ENCODE measurements at regions not wholly inside any gene's neighbourhood (a gene's known extent, or its start where the extent isn't known, plus 50 kb on each side); places are given as distances from the start of the nearest gene placed in this dataset.
A peak's percentile ranks its signal among the peaks of the same experiment; 100 is the strongest.

DNA sequence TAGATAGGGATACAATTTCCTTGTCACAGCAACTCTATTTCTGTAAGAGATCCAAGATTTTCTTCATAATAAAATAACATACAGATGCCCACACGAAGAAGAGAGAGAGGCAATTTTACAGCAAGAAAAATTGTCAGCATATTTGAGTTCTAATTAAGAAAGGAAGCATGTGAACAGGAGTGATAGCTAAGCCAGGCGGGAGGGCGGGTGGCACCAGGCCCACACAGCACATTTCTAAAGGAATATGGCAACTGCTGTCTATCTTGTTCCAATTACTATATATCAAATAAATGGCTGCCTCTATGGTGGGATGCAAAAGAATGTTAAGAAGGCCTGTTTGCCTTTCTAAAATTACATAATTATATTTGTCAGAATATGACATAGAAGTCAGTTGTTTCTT is 248.3 kb upstream of the DOK6 start:
- no peak for TF ChIP-seq CTCF (IDR thresholded peaks at IDR 0.05)
- TF ChIP-seq POLR2A (IDR thresholded peaks at IDR 0.05): no peak
- Histone ChIP-seq H3K27me3 (no peaks in the 10 kb centered on the region), H3K9me3 (no peaks in the 10 kb centered on the region), H3K27ac (no peak overlapping the region), H3K4me3 (no peak overlapping the region), H3K4me1 (no peaks in the 10 kb centered on the region), H3K36me3 (no peaks in the 10 kb centered on the region)
- intact Hi-C loops (cut with DNase I): no loop called here
- DNase-seq (no peak), ATAC-seq (no peak)
- 80 to 92% (median 85%) methylated on average over 3 of the region's 3 CpGs for WGBS, 4 donors

GRCh38 chr18:69157906-69158305 is 242.8 kb upstream of the DOK6 start:
- WGBS, 4 donors: 89 to 93% (median 90%) methylated on average over 10 of the region's 10 CpGs
- H3K27me3 ChIP-seq: no peaks in the 10 kb centered on the region
- TF ChIP-seq POLR2A (IDR thresholded peaks at IDR 0.05) (no peak), CTCF (IDR thresholded peaks at IDR 0.05) (no peak)
- no peak overlapping the region for H3K4me3 ChIP-seq
- no peak for DNase-seq
- H3K36me3 ChIP-seq: no peaks in the 10 kb centered on the region
- peaks cover 0 to 13% (median 0%) of the 10 kb centered on the region in 12 donors for H3K4me1 ChIP-seq
- no peak overlapping the region for H3K27ac ChIP-seq
- no peak for ATAC-seq
- H3K9me3 ChIP-seq: no peaks in the 10 kb centered on the region
- intact Hi-C loops (cut with DNase I): no loop called here

- intact Hi-C loops (cut with DNase I): no loop called here
- Histone ChIP-seq H3K27me3 (no peaks in the 10 kb centered on the region), H3K36me3 (no peaks in the 10 kb centered on the region), H3K4me1 (peaks cover 0 to 13% (median 0%) of the 10 kb centered on the region in 12 donors), H3K4me3 (no peak overlapping the region), H3K27ac (peak overlapping the region in 1 of 12 donors; percentile 28), H3K9me3 (no peaks in the 10 kb centered on the region)
- no peak for TF ChIP-seq POLR2A (IDR thresholded peaks at IDR 0.05)
- WGBS, 4 donors: 70 to 74% (median 71%) methylated on average over 6 of the region's 6 CpGs
- DNase-seq (no peak), ATAC-seq (no peak)
Measured at GRCh38 chr18:69158944-69159343, 241.7 kb upstream of the DOK6 start.

- intact Hi-C loops (cut with DNase I): no loop called here
- TF ChIP-seq POLR2A (IDR thresholded peaks at IDR 0.05) (no peak), CTCF (IDR thresholded peaks at IDR 0.05) (no peak)
- H3K4me3 ChIP-seq: peak overlapping the region in 8 of 12 donors; percentile 24 to 47 (median 34)
Measured at GRCh38 chr18:69161383-69162028, 239.2 kb upstream of the DOK6 start.

DNA sequence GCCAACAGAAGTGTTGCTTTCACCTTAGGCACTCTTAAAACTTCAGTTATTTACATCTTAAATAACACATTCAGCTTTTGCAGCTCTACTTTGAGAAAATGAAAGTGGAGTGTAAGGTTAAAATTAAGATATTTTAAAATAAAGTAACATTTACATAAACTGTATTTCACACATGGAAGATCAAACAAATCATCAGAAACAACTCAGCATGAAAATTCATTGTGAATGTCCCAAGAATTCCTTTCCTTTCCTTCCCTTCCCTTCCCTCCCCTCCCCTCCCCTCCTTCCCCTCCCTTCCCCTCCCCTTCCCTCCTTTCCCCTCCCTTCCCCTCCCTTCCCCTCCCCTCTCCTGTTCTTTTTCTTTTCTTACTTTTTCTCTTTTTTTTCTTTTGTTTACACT is 238.0 kb upstream of the DOK6 start:
- H3K36me3 ChIP-seq: no peaks in the 10 kb centered on the region
- intact Hi-C loops (cut with DNase I): no loop called here
- H3K4me3 ChIP-seq: no peak overlapping the region
- no peaks in the 10 kb centered on the region for H3K27me3 ChIP-seq
- H3K27ac ChIP-seq: no peak overlapping the region
- ATAC-seq (no peak), DNase-seq (no peak)
- no peak for TF ChIP-seq POLR2A (IDR thresholded peaks at IDR 0.05)
- no peak for TF ChIP-seq CTCF (IDR thresholded peaks at IDR 0.05)
- H3K9me3 ChIP-seq: no peaks in the 10 kb centered on the region
- H3K4me1 ChIP-seq: peaks cover 0 to 13% (median 0%) of the 10 kb centered on the region in 12 donors

More at GRCh38 chr18:69161383-69162028, 239.2 kb upstream of the DOK6 start:
- Histone ChIP-seq H3K9me3 (no peaks in the 10 kb centered on the region), H3K36me3 (no peaks in the 10 kb centered on the region), H3K27me3 (no peaks in the 10 kb centered on the region), H3K4me1 (peaks cover 0 to 13% (median 0%) of the 10 kb centered on the region in 12 donors), H3K27ac (peak overlapping the region in 1 of 12 donors; percentile 37)
- 27 to 30% (median 28%) methylated on average over 9 of the region's 9 CpGs for WGBS, 4 donors
- DNase-seq (peak in 1 of 5 donors; percentile 6), ATAC-seq (peak; percentile 51 to 73 (median 69))

Measured in heart left ventricle (tissue), 16 donors.